HG02852 (cell line): ENCODE measurements at regions not wholly inside any gene's neighbourhood (a gene's known extent, or its start where the extent isn't known, plus 50 kb on each side); places are given as distances from the start of the nearest gene placed in this dataset.
"Not testable (repeated sequence)": the region's sequence is repeated elsewhere in the genome, so short reads cannot be mapped to it uniquely, and the experiment has no call there.

Experiments
- ATAC-seq: cut with Tn5 transposase; IDR thresholded peaks from one replicate; pipeline ENCODE4 v1.9.1; 2021; ENCODE audit warnings: mild to moderate bottlenecking, moderate library complexity; ENCODE audit not compliant: unreplicated experiment

- ATAC-seq = no peak
These were observed 966.7 kb downstream of the MAT2B start for GRCh38 chr5:164472165-164472564.

GRCh38 chr5:164475339-164475977 is 970.0 kb downstream of the MAT2B start:
- ATAC-seq = no peak

GRCh38 chr5:164481270-164481669 is 975.9 kb downstream of the MAT2B start:
- no peak for ATAC-seq

DNA sequence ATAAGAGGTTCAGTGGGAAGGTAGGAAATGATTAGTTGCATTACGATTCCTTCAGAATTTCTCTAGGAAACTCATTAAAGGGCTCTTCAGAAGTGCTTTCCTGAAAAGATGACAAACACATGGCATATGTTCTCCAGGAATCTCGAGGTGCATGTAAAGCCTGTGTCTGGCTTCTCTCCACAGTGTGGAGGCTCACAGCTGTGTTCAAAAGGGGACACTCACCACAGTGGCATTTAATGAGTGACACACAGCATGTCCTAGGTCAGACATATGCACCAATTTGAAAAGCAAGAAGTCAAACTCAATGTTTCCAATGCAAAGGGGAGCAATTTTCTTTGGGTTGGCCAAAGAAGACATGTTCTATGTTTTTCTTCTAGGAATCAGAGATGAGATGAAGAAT is 976.9 kb downstream of the MAT2B start:
- ATAC-seq = no peak

DNA sequence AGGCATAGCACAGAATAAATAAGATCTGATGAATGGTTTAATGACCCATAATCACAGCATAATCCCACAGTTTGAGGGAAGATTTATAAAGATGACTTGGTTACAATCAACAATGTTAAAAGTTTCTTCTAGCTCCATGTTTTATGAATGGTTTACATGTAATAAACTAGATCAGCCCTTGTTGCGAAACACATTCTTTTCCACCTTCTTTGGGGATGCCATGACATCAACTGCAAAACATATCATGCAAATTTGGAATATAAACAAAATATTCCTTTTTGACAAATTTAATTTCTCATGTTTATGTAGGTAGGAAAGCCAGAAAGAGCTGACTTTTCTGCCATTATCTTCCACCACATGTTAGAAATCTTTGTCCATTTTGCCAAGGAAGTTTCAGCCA is 979.5 kb downstream of the MAT2B start:
- no peak for ATAC-seq

- no peak for ATAC-seq
These were observed 982.5 kb downstream of the MAT2B start for GRCh38 chr5:164487939-164488338.

DNA sequence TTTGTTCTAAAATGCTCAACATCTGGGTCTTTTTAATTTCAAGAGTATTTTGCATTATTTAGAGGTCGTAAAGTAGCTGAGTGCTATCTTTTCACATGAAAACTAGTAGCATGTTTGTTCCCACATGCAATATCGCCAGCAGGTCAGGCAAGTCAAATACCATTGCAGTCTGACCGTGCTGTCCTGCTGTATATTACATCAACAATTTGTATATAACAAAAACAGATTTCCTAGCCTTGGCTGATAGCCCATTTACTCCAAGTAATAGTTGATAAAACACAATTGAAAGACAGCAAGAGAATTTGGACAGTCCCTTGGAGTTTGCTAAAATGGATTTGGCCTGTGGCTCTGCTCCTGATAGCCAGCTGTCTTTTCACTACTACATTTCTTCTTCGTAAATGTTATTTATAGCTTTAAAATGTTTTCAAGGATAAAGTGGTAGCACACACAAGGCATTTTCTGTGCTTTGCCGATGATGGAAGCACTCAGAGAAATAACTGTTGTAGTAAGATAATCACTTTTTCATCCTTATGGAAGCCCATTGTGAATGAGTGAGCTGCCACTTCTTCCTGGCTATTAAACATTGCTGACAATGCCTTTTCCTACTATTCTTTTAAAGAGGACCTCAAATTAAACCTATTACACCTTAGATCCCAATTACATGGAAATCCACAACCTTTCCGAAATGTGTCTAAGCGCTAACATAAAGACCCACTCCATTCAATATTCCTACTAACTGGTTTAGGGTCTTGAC is 992.1 kb downstream of the MAT2B start:
- ATAC-seq = no peak

- no peak for ATAC-seq
These were observed 993.0 kb downstream of the MAT2B start for GRCh38 chr5:164498438-164498837.

DNA sequence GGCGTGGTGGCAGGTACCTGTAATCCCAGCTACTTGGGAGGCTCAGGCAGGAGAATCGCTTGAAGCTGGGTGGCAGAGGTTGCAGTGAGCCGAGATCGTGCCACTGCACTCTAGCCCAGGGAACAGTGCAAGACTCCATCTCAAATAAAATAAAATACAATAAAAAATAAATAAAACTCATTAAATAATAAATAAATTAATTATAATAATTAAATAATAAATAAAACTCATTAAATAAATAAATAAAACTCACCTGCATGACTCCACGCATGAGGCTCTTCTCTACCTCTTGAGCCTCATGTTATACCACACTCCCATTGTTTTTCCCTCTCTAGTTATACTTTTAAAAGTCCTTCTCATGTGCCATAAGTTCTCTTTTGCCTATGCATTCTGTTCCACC is 995.4 kb downstream of the MAT2B start:
- no peak for ATAC-seq

DNA sequence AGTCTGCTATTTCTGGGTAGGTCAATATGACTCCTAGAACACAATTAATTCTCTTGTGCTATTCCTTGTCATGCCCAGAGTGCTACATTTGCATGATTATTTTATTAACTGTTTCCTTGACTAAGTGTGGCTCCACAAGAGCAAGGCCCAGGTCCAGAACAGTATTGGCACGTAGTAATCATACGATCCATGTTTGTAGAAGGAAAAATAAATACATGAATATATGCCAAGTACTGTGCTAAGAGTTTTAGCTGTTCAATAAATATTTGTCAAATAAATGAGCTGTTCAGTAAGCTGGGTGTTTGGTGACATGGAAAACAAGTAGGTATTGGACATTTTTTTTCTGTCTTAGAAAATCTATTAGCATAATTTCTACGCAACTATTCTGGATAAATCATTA is 995.9 kb downstream of the MAT2B start:
- ATAC-seq = no peak

DNA sequence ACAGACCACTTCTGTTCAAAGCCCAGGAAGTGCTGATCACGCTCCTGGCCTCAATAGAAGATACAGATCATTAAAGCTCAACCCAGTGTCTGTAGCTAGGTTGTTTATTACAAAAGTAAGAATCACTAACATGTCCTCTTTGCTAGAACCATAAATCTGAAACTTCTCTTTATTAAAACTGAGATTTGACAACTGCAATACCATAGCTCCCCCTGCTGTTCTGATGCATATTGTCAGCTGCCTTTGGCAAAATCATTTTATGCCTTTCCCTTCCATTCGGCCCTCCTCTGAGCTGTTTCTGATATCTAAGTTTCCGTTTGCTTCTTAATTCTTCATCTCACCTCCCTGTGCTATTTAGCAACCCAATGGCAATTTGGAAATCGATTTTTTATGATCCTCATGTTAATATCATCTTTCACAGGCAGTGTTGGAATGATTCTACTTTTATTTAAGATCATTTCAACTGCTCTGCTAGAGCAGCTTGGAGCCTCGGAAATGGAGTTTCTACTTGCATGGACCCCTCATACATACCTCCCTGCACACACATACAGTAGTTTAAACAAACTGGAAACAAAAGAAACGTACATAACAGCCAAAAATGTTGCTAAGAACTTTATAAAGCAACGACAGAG is 998.8 kb downstream of the MAT2B start:
- peak; percentile 80 for ATAC-seq

DNA sequence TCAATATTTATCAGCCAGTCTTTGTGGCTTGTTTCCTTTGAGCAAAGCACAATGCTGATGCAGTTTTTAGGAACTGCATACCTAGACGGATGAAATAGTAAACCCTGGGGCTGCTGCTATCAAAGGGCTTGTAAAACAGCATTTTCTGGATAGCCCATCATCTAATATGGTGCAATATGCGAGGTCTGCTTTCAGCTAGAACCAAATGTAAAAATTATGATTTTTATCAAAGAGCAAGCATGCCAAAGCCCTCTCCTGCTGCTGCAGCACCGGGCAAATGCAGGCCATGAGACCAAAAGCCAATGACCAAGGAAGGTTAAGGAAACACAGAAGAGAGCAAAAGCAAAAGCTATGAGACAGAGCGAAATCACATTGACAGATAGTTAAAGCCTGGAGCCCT is 1000.4 kb downstream of the MAT2B start:
- no peak for ATAC-seq

- ATAC-seq = no peak
These were observed 1012.8 kb downstream of the MAT2B start for GRCh38 chr5:164518067-164518740.

DNA sequence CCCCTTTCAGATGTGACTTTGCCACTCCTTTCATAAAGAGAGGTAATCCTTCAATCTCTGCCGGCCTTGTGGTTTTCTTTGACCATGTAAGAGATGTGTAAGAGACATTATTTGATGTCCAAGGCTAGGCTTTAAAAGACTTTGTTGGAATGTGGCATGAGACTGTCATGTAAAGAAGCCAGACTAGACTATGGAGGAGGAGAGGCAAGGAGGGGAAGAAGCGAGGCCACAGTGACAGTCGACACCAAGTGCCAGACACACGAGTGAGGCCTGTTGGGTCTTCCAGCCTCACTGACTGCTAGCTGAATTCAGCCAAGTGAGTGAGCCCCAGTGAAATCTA is 1013.3 kb downstream of the MAT2B start:
- no peak for ATAC-seq

GRCh38 chr5:164532235-164532900 is 1026.9 kb downstream of the MAT2B start:
- no peak for ATAC-seq

- not testable (repeated sequence) for ATAC-seq
These were observed 1028.0 kb downstream of the MAT2B start for GRCh38 chr5:164533426-164533825.

DNA sequence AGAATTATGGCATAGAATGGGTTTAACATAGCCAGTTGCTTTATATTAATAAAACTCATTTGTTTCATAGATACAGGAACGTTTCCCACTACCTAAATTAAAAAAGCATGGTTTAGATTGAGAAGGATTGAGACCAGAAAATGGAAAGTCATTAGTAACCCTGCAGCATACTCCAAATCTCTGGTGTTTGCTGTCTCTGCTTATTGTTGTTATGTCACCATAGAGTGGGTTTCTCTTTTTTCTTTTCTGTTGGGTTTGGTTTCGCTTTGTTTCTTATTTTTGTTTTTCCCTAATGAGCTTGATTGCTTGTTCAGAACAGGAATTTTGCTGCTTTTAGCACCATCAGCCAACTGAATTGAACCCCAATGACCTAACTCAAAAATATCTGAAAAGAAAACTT is 1034.8 kb downstream of the MAT2B start:
- no peak for ATAC-seq

GRCh38 chr5:164545507-164545906 is 1040.1 kb downstream of the MAT2B start:
- no peak for ATAC-seq

DNA sequence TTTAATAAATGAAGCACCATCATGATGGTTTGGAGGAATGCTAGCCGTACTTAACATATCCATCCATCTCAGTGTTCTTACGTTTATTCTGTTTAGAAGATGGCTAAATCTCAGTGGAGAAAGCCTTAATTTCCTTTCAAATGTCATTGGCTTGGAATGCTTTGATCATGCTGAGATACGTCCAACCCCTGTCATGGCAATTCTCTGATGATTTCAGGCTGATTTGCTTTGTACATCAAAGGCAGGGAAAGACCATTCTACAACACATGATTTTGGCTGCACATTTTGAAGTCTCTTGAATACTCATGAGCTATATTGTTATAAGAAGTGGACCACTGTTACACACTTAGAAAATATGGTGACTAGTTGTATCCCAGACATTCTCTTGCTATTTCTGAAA is 1048.4 kb downstream of the MAT2B start:
- no peak for ATAC-seq

GRCh38 chr5:164555809-164556208 is 1050.4 kb downstream of the MAT2B start:
- no peak for ATAC-seq

- no peak for ATAC-seq
These were observed 1054.8 kb downstream of the MAT2B start for GRCh38 chr5:164560216-164560615.
